Endothelial cell of umbilical vein (primary cell): ENCODE measurements at regions not wholly inside any gene's neighbourhood (a gene's known extent, or its start where the extent isn't known, plus 50 kb on each side); places are given as distances from the start of the nearest gene placed in this dataset.

ENCODE experiments used
- BruUV-seq: library from RNA; stranded (reverse); fragments of 400-500 nt; replicated peaks from 2 replicates; lab custom pipeline; 2021; lab: Mats Ljungman, UMichigan
- CTCF ChIA-PET: fragments of 300-600, 350-600 bp; sonication (Branson Sonifier 250); formaldehyde crosslinking; loops from one replicate; lab custom pipeline; 2021; ENCODE audit warnings: antibody characterized with exemption, inconsistent platforms; lab: Charles Lee
- POLR2A ChIA-PET: fragments of 300-600, 350-600 bp; sonication (Branson Sonifier 250); formaldehyde crosslinking; loops from one replicate; lab custom pipeline; 2021; ENCODE audit warnings: antibody characterized with exemption, inconsistent platforms; lab: Charles Lee
- DNase-seq: peaks from one replicate; pipeline ENCODE4 v3.0.0-alpha.2; 2011; ENCODE audit warnings: low read depth, low spot score
- FAIRE-seq: peaks from 2 replicates; lab custom pipeline; 2011; peaks lifted over from hg19 to GRCh38; lab: Jason Lieb, UNC
- H2AFZ ChIP-seq: 2 replicates; pipeline ENCODE4 v1.6.0; 2012; ENCODE audit warnings: low read depth, low read length, control low read depth, inconsistent platforms
- H3K27ac ChIP-seq: 2 replicates; pipeline ENCODE4 v1.5.1; 2011; ENCODE audit warnings: low read depth, mild to moderate bottlenecking, control low read depth, low read length, moderate library complexity; ENCODE audit not compliant: insufficient read depth
- H3K27me3 ChIP-seq, 2 experiments: 2 replicates each; pipeline versions ENCODE4 v1.6.0 to v1.6.1; 2011; ENCODE audit warnings: low read length in 2 of 2, mixed read lengths in 1 of 2; ENCODE audit not compliant: control insufficient read depth in 2 of 2, insufficient read depth in 2 of 2
- H3K36me3 ChIP-seq, 2 experiments: 2 replicates in 1 of 2; 3 replicates in 1 of 2; pipeline ENCODE4 v1.5.1; 2011; ENCODE audit warnings: low read length in 2 of 2, mild to moderate bottlenecking in 1 of 2, moderate library complexity in 1 of 2; ENCODE audit not compliant: control insufficient read depth in 2 of 2, insufficient read depth in 2 of 2; ENCODE audit errors: extremely low read depth in 1 of 2
- H3K4me1 ChIP-seq: 3 replicates; pipeline ENCODE4 v1.5.1; 2011; ENCODE audit warnings: mild to moderate bottlenecking, low read length; ENCODE audit not compliant: control insufficient read depth, insufficient read depth; ENCODE audit errors: extremely low read depth
- H3K4me2 ChIP-seq: 2 replicates; pipeline ENCODE4 v1.6.1; 2011; ENCODE audit warnings: low read length, control low read depth, mixed read lengths; ENCODE audit not compliant: insufficient read depth
- H3K4me3 ChIP-seq, 3 experiments: fragments of 200-600 bp in 1 of 3; sonication (generic), shearing (Covaris generic) in 1 of 3; replicated peaks in 1 of 3; 2 replicates each; pipeline ENCODE4 v1.5.1; 2011 to 2016; ENCODE audit warnings: control low read depth in 3 of 3, low read length in 3 of 3, mild to moderate bottlenecking in 2 of 3, inconsistent platforms in 1 of 3, low read depth in 1 of 3, moderate library complexity in 1 of 3; ENCODE audit not compliant: insufficient read depth in 1 of 3
- H3K79me2 ChIP-seq: 2 replicates; pipeline ENCODE4 v1.6.0; 2012; ENCODE audit warnings: low read length, inconsistent platforms; ENCODE audit not compliant: control insufficient read depth, insufficient read depth
- H3K9ac ChIP-seq: replicated peaks from 2 replicates; pipeline ENCODE3; 2011; ENCODE audit warnings: low read length, control low read depth; ENCODE audit not compliant: insufficient read depth; ENCODE audit errors: extremely low read depth
- H3K9me1 ChIP-seq: replicated peaks from 3 replicates; pipeline ENCODE4 v1.6.0; 2011; ENCODE audit warnings: mild to moderate bottlenecking, low read length; ENCODE audit not compliant: control insufficient read depth, insufficient read depth; ENCODE audit errors: extremely low read depth
- H3K9me3 ChIP-seq: replicated peaks from 2 replicates; pipeline ENCODE4 v1.5.1; 2012; ENCODE audit warnings: low read length, inconsistent platforms; ENCODE audit not compliant: control insufficient read depth, insufficient read depth
- H4K20me1 ChIP-seq: replicated peaks from 2 replicates; pipeline ENCODE3; 2011; ENCODE audit warnings: mild to moderate bottlenecking, low read length; ENCODE audit not compliant: control insufficient read depth, insufficient read depth; ENCODE audit errors: extremely low read depth
- EZH2 ChIP-seq: IDR thresholded peaks from 2 replicates; pipeline ENCODE4 v1.6.1; 2012; ENCODE audit warnings: borderline replicate concordance, low read depth, mild to moderate bottlenecking, moderate library complexity, low read length, inconsistent platforms; ENCODE audit not compliant: severe bottlenecking
- FOS ChIP-seq: IDR thresholded peaks from 2 replicates; pipeline ENCODE4 v1.6.1; 2011; ENCODE audit warnings: mild to moderate bottlenecking, low read length, moderate library complexity, borderline replicate concordance; ENCODE audit not compliant: insufficient read depth
- GATA2 ChIP-seq: IDR thresholded peaks from 2 replicates; pipeline ENCODE4 v1.7.0; 2011; ENCODE audit warnings: low read depth, mild to moderate bottlenecking, moderate library complexity, mixed read lengths, low read length; ENCODE audit not compliant: insufficient read length, insufficient read depth
- JUN ChIP-seq: IDR thresholded peaks from 2 replicates; pipeline ENCODE4 v1.6.1; 2011; ENCODE audit warnings: borderline replicate concordance, low read depth; ENCODE audit not compliant: insufficient read length, insufficient read depth
- MYC ChIP-seq: IDR thresholded peaks from one replicate; pipeline ENCODE4 v1.6.1; 2011; ENCODE audit warnings: mild to moderate bottlenecking, low read depth, low read length
- POLR2A ChIP-seq: IDR thresholded peaks from 2 replicates; pipeline ENCODE4 v1.6.1; 2012; ENCODE audit warnings: low read depth, mild to moderate bottlenecking, control low read depth, low read length
- POLR2AphosphoS5 ChIP-seq: IDR thresholded peaks from 2 replicates; pipeline ENCODE4 v1.6.1; 2012; ENCODE audit warnings: low read depth, mild to moderate bottlenecking, control low read depth, low read length, moderate library complexity; ENCODE audit not compliant: insufficient read depth
- dilution Hi-C: fragments of 300-500 bp; cut with MboI; formaldehyde crosslinking; loops from one replicate; pipeline ENCODE4 v1.15.0; 2019; ENCODE audit warnings: low sequenced_read_pairs; ENCODE audit not compliant: extremely low pct_ligation_motif_present
- intact Hi-C: fragments of 100-400 bp; cut with micrococcal nuclease; formaldehyde crosslinking; loops from one replicate; pipeline ENCODE4 v1.10.0; 2022
- TF ChIP-seq, protein P1 (sequence below): IDR thresholded peaks from 2 replicates; pipeline ENCODE4 v1.6.1; 2011; ENCODE audit not compliant: insufficient read depth, insufficient read length

DNA sequence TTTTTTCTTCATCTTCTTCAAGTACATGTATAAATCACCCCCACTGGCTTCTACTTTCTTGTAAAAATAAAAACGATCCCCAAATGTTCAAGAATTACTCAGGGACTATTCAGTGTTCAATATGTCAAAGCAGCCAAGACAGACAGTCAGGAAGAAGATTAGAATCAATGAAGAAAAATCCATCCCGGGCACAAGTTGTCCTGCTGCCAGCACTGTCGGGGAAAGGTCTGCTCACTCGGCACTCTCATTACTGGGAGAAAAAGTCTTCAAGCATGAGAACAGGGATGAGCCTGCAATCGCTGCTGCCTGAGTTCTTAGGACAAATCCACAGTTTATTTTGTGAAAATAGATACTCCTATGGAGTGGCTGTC lies 482.8 kb upstream of the KLHL29 start:
- H3K9ac ChIP-seq: no peak overlapping the region
- dilution Hi-C loops (no loop called here), intact Hi-C loops (no loop called here)
- no peaks in the 10 kb centered on the region for H3K27me3 ChIP-seq
- H3K4me3 ChIP-seq: no peak overlapping the region
- H3K79me2 ChIP-seq: no peaks in the 10 kb centered on the region
- H2AFZ ChIP-seq: no peak overlapping the region
- no peaks in the 10 kb centered on the region for H4K20me1 ChIP-seq
- POLR2A ChIA-PET: no interaction called here
- no peak overlapping the region for H3K4me2 ChIP-seq
- no peak for DNase-seq
- CTCF ChIA-PET: no interaction called here
- BruUV-seq: no TSS peak
- no peaks in the 10 kb centered on the region for H3K36me3 ChIP-seq
- TF ChIP-seq MYC: no peak
- no peak for TF ChIP-seq POLR2AphosphoS5
- TF ChIP-seq JUN: no peak
- TF ChIP-seq GATA2: no peak
- no peak for TF ChIP-seq FOS
- TF ChIP-seq, protein P1, sequence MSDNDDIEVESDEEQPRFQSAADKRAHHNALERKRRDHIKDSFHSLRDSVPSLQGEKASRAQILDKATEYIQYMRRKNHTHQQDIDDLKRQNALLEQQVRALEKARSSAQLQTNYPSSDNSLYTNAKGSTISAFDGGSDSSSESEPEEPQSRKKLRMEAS: no peak
- no peaks in the 10 kb centered on the region for H3K9me1 ChIP-seq
- no peak for FAIRE-seq
- H3K27ac ChIP-seq: no peak overlapping the region
- H3K4me1 ChIP-seq: no peaks in the 10 kb centered on the region
- peaks cover 2% of the 10 kb centered on the region for H3K9me3 ChIP-seq

DNA sequence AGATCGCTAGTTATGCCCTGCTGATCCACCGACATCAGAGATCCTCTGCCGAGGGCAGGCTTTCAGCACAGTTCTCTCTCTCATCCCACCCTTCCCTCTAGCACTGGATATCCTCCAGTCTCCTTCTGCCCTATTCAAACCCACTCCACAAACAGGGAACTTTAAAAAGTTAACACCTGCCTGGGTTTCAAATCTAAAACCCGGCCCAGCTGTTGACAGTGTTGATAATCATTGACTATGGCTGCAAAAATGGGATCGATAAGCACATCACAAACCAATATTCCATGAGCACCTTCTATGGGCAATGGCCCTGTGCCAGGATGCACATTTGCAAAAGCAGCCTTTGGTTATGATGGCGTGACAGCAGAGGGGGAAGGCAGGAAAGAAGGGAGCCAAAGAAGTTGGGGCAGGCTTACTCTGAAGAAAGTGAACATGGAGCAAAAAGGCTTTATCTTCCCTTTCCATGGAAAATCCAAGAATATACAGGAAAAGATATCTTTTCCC lies 482.3 kb upstream of the KLHL29 start:
- H3K9ac ChIP-seq: no peak overlapping the region
- no TSS peak for BruUV-seq
- H3K4me2 ChIP-seq: no peak overlapping the region
- DNase-seq: no peak
- intact Hi-C loops: no loop called here
- POLR2A ChIA-PET: no interaction called here
- H3K27me3 ChIP-seq: no peaks in the 10 kb centered on the region
- no peaks in the 10 kb centered on the region for H3K4me1 ChIP-seq
- H3K79me2 ChIP-seq: no peaks in the 10 kb centered on the region
- no peaks in the 10 kb centered on the region for H3K36me3 ChIP-seq
- H4K20me1 ChIP-seq: no peaks in the 10 kb centered on the region
- peaks cover 2% of the 10 kb centered on the region for H3K9me3 ChIP-seq
- FAIRE-seq: no peak
- H3K9me1 ChIP-seq: no peaks in the 10 kb centered on the region
- no peak overlapping the region for H3K4me3 ChIP-seq
- CTCF ChIA-PET: no interaction called here
- dilution Hi-C loops: no loop called here
- no peak overlapping the region for H2AFZ ChIP-seq
- TF ChIP-seq EZH2 (no peak), POLR2A (no peak)
- no peak overlapping the region for H3K27ac ChIP-seq
